OCI-LY3 (cell line): ENCODE measurements at regions not wholly inside any gene's neighbourhood (a gene's known extent, or its start where the extent isn't known, plus 50 kb on each side); places are given as distances from the start of the nearest gene placed in this dataset.

ENCODE experiments used
- H2AFZ ChIP-seq: fragments of 200-600, 300-600 bp; shearing (Covaris generic); 2 replicates; pipeline ENCODE4 v1.6.0; 2014; ENCODE audit warnings: antibody characterized with exemption, low read depth, low read length
- H3K27ac ChIP-seq: fragments of 200-600, 300-600 bp; sonication (generic); 2 replicates; pipeline ENCODE4 v1.5.1; 2014; ENCODE audit warnings: mild to moderate bottlenecking, low read length, moderate library complexity, mixed read lengths
- H3K27me3 ChIP-seq: fragments of 200-600, 300-600 bp; sonication (generic); 2 replicates; pipeline ENCODE4 v1.6.1; 2014; ENCODE audit warnings: low read depth, low read length, mixed read lengths
- H3K36me3 ChIP-seq: fragments of 200-600, 300-600 bp; sonication (generic); replicated peaks from 2 replicates; pipeline ENCODE3; 2014; ENCODE audit warnings: low read depth, low read length, mixed read lengths
- H3K4me1 ChIP-seq: fragments of 300-600, 200-600 bp; sonication (generic); 2 replicates; pipeline ENCODE4 v1.6.1; 2014; ENCODE audit warnings: low read length, mixed read lengths
- H3K4me2 ChIP-seq: fragments of 200-600, 300-600 bp; sonication (generic); 2 replicates; pipeline ENCODE4 v1.6.1; 2014; ENCODE audit warnings: low read length, mixed read lengths
- H3K4me3 ChIP-seq: fragments of 300-600, 200-600 bp; sonication (generic); 2 replicates; pipeline ENCODE4 v1.5.1; 2014; ENCODE audit warnings: antibody characterized with exemption, mild to moderate bottlenecking, low read length, moderate library complexity
- H3K79me2 ChIP-seq: fragments of 300-600, 200-600 bp; shearing (Covaris generic); 2 replicates; pipeline ENCODE4 v1.6.1; 2014; ENCODE audit warnings: mild to moderate bottlenecking, low read length, mixed read lengths
- H3K9ac ChIP-seq: fragments of 300-600, 200-600 bp; shearing (Covaris generic); 2 replicates; pipeline ENCODE4 v1.6.0; 2014; ENCODE audit warnings: mild to moderate bottlenecking, low read length, moderate library complexity
- H3K9me3 ChIP-seq: fragments of 200-600, 300-600 bp; shearing (Covaris generic); 2 replicates; pipeline ENCODE4 v1.6.1; 2014; ENCODE audit warnings: low read length, mixed read lengths; ENCODE audit not compliant: insufficient read depth
- H4K20me1 ChIP-seq: fragments of 200-600, 300-600 bp; sonication (generic); 2 replicates; pipeline ENCODE4 v1.6.1; 2016; ENCODE audit warnings: low read length, mixed read lengths; ENCODE audit not compliant: insufficient read depth
- EZH2phosphoT487 ChIP-seq: fragments of 200-600 bp; shearing (Covaris generic); IDR thresholded peaks from 2 replicates; pipeline ENCODE4 v1.6.1; 2018; ENCODE audit warnings: antibody characterized with exemption, mixed run types, low read depth
- TF ChIP-seq, protein P1 (sequence below): fragments of 200-600, 300-600 bp; sonication (generic); IDR thresholded peaks from 2 replicates; pipeline ENCODE4 v1.5.1; 2014; ENCODE audit warnings: antibody characterized with exemption, low read length, low read depth

- H3K4me1 ChIP-seq: no peaks in the 10 kb centered on the region
- no peak for TF ChIP-seq EZH2phosphoT487
- TF ChIP-seq, protein P1, sequence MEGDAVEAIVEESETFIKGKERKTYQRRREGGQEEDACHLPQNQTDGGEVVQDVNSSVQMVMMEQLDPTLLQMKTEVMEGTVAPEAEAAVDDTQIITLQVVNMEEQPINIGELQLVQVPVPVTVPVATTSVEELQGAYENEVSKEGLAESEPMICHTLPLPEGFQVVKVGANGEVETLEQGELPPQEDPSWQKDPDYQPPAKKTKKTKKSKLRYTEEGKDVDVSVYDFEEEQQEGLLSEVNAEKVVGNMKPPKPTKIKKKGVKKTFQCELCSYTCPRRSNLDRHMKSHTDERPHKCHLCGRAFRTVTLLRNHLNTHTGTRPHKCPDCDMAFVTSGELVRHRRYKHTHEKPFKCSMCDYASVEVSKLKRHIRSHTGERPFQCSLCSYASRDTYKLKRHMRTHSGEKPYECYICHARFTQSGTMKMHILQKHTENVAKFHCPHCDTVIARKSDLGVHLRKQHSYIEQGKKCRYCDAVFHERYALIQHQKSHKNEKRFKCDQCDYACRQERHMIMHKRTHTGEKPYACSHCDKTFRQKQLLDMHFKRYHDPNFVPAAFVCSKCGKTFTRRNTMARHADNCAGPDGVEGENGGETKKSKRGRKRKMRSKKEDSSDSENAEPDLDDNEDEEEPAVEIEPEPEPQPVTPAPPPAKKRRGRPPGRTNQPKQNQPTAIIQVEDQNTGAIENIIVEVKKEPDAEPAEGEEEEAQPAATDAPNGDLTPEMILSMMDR: no peak
- H3K27me3 ChIP-seq: peaks cover 48% of the 10 kb centered on the region
- H3K9ac ChIP-seq: no peak overlapping the region
- H3K4me3 ChIP-seq: no peak overlapping the region
- no peaks in the 10 kb centered on the region for H3K9me3 ChIP-seq
- no peaks in the 10 kb centered on the region for H3K79me2 ChIP-seq
- no peak overlapping the region for H2AFZ ChIP-seq
- H3K36me3 ChIP-seq: no peaks in the 10 kb centered on the region
- no peaks in the 10 kb centered on the region for H4K20me1 ChIP-seq
- H3K4me2 ChIP-seq: no peak overlapping the region
- no peak overlapping the region for H3K27ac ChIP-seq
These were observed 119.7 kb downstream of the SST start for GRCh38 chr3:187550446-187550845.

GRCh38 chr3:187545366-187545765 lies 124.8 kb downstream of the SST start:
- TF ChIP-seq EZH2phosphoT487: no peak
- TF ChIP-seq, protein P1: no peak
- no peak overlapping the region for H2AFZ ChIP-seq
- H3K79me2 ChIP-seq: no peaks in the 10 kb centered on the region
- no peaks in the 10 kb centered on the region for H3K4me1 ChIP-seq
- H3K27ac ChIP-seq: no peak overlapping the region
- H3K9me3 ChIP-seq: no peaks in the 10 kb centered on the region
- H3K36me3 ChIP-seq: no peaks in the 10 kb centered on the region
- H3K27me3 ChIP-seq: peaks cover 37% of the 10 kb centered on the region
- H3K4me3 ChIP-seq: no peak overlapping the region
- no peak overlapping the region for H3K9ac ChIP-seq
- no peaks in the 10 kb centered on the region for H4K20me1 ChIP-seq
- no peak overlapping the region for H3K4me2 ChIP-seq

DNA sequence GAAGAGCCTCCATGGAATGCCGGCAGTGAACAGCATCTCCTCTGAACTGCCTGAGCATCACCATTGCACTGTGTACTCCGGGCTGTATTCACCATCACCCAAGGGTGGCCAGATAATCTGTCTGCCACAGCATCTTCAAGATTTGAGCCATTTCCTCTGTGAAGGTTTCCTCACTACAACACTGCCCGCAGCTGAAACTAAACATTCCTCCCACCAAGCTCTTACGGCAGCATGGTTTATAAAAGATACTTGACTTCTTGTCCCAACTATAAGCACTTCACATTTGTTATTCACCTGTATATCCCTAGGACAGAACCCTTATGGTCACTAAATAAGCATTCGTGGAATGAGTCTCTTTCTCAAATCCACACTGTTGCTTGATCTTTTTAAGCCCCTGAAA lies 125.9 kb downstream of the SST start:
- Histone ChIP-seq H3K4me3 (no peak overlapping the region), H3K36me3 (no peaks in the 10 kb centered on the region), H3K79me2 (no peaks in the 10 kb centered on the region), H3K9ac (no peak overlapping the region), H3K27ac (no peak overlapping the region), H3K27me3 (peaks cover 32% of the 10 kb centered on the region), H3K4me1 (no peaks in the 10 kb centered on the region), H3K4me2 (no peak overlapping the region), H3K9me3 (no peaks in the 10 kb centered on the region), H4K20me1 (no peaks in the 10 kb centered on the region), H2AFZ (no peak overlapping the region)
- TF ChIP-seq, protein P1: no peak
- no peak for TF ChIP-seq EZH2phosphoT487

GRCh38 chr3:187540847-187541246 lies 129.3 kb downstream of the SST start:
- Histone ChIP-seq H3K36me3 (no peaks in the 10 kb centered on the region), H4K20me1 (no peaks in the 10 kb centered on the region), H3K4me3 (no peak overlapping the region), H3K9me3 (no peaks in the 10 kb centered on the region), H3K27me3 (0 out of 2 replicates have a peak, but pooled peaks cover 11% of the 10 kb centered on the region), H2AFZ (no peak overlapping the region), H3K9ac (no peak overlapping the region), H3K4me2 (no peak overlapping the region), H3K4me1 (no peaks in the 10 kb centered on the region), H3K27ac (no peak overlapping the region), H3K79me2 (no peaks in the 10 kb centered on the region)
- TF ChIP-seq, protein P1: no peak
- TF ChIP-seq EZH2phosphoT487: no peak
